ENCODE measurements at regions not wholly inside any gene's neighbourhood (a gene's known extent, or its start where the extent isn't known, plus 50 kb on each side); places are given as distances from the start of the nearest gene placed in this dataset.

GRCh38 chr12:38409511-38409910 is 92.9 kb downstream of the ALG10B start:
- TF ChIP-seq, protein P1, sequence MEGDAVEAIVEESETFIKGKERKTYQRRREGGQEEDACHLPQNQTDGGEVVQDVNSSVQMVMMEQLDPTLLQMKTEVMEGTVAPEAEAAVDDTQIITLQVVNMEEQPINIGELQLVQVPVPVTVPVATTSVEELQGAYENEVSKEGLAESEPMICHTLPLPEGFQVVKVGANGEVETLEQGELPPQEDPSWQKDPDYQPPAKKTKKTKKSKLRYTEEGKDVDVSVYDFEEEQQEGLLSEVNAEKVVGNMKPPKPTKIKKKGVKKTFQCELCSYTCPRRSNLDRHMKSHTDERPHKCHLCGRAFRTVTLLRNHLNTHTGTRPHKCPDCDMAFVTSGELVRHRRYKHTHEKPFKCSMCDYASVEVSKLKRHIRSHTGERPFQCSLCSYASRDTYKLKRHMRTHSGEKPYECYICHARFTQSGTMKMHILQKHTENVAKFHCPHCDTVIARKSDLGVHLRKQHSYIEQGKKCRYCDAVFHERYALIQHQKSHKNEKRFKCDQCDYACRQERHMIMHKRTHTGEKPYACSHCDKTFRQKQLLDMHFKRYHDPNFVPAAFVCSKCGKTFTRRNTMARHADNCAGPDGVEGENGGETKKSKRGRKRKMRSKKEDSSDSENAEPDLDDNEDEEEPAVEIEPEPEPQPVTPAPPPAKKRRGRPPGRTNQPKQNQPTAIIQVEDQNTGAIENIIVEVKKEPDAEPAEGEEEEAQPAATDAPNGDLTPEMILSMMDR (IDR thresholded peaks at IDR 0.05; ENCODE audit: low read depth, low read length): no peak
- TF ChIP-seq MYC (IDR thresholded peaks at IDR 0.05; ENCODE audit: low read depth, low read length) (no peak), POLR2A (IDR thresholded peaks at IDR 0.05; ENCODE audit: extremely low read depth, insufficient read length) (no peak)
